Stomach (tissue), 8 donors: ENCODE measurements at regions not wholly inside any gene's neighbourhood (a gene's known extent, or its start where the extent isn't known, plus 50 kb on each side); places are given as distances from the start of the nearest gene placed in this dataset.

Source experiments
- DNase-seq, 2 donors: peaks; one replicate each; pipeline versions ENCODE4 v3.0.0 to v3.0.0-alpha.2; 2013 to 2019
- H3K27ac ChIP-seq, 5 donors: fragments of 200-600 bp in 4 of 5; sonication (generic) in 4 of 5; one replicate each; pipeline ENCODE4 v1.5.1; 2013 to 2019; ENCODE audit warnings: mild to moderate bottlenecking in 1 of 5, moderate library complexity in 1 of 5
- H3K27me3 ChIP-seq, 3 donors: fragments of 200-600 bp; sonication (generic); one replicate each; pipeline ENCODE4 v1.5.1; 2017 to 2019; ENCODE audit warnings: mixed run types in 1 of 3
- H3K36me3 ChIP-seq, 4 donors: fragments of 200-600 bp; sonication (generic); 1 replicate in 3 of 4; 2 replicates in 1 of 4; pipeline ENCODE4 v1.5.1; 2016 to 2019
- H3K4me1 ChIP-seq, 4 donors: fragments of 200-600 bp; sonication (generic); one replicate each; pipeline ENCODE4 v1.5.1; 2016 to 2019
- H3K4me3 ChIP-seq, 4 donors: fragments of 200-600 bp; sonication (generic) in 3 of 4; one replicate each; pipeline ENCODE4 v1.5.1; 2016 to 2019; ENCODE audit warnings: mild to moderate bottlenecking in 1 of 4
- H3K9me3 ChIP-seq, 4 donors: fragments of 200-600 bp; sonication (generic); one replicate each; pipeline ENCODE4 v1.5.1; 2016 to 2019
- EP300 ChIP-seq: sonication (generic); formaldehyde crosslinking; IDR thresholded peaks from one replicate; pipeline ENCODE4 v1.6.1; 2017; ENCODE audit warnings: antibody characterized with exemption
- POLR2A ChIP-seq, 4 donors: fragments of 450-650 bp; IDR thresholded peaks; one replicate each; pipeline ENCODE4 v1.6.1; 2016; ENCODE audit warnings: antibody characterized with exemption in 4 of 4, control low read depth in 2 of 4, mild to moderate bottlenecking in 1 of 4, moderate library complexity in 1 of 4
- POLR2AphosphoS5 ChIP-seq, 3 donors: sonication (generic); formaldehyde crosslinking; IDR thresholded peaks; one replicate each; pipeline ENCODE4 v1.6.1; 2016; ENCODE audit warnings: antibody characterized with exemption in 3 of 3
- WGBS, 5 donors: extraction: QIAGEN DNeasy Blood & Tissue Kit in 3 of 5; methylation state at CpG; one replicate each; pipeline versions ENCODE4 v1.1.5 to v1.1.7; 2013 to 2018; 5-methylcytosine and 5-hydroxymethylcytosine counted together
- intact Hi-C: fragments of 100-400 bp; cut with DNase I; formaldehyde crosslinking; loops from one replicate; pipeline ENCODE4 v1.15.1; 2023; ENCODE audit warnings: low total_unique reads
- TF ChIP-seq, protein P1 (sequence below), 7 experiments: fragments of 450-650 bp in 4 of 7; fragments of 200-600 bp in 3 of 7; sonication (generic) in 3 of 7; IDR thresholded peaks; one replicate each; pipeline ENCODE4 v1.5.1; 2016 to 2019; ENCODE audit warnings: antibody characterized with exemption in 7 of 7, control low read depth in 2 of 7, mild to moderate bottlenecking in 1 of 7
- donor health status: healthy with polysubstance abuse.
- donor health status: Bipolar disorder and iron deficiency.
- donor health status: healthy.

DNA sequence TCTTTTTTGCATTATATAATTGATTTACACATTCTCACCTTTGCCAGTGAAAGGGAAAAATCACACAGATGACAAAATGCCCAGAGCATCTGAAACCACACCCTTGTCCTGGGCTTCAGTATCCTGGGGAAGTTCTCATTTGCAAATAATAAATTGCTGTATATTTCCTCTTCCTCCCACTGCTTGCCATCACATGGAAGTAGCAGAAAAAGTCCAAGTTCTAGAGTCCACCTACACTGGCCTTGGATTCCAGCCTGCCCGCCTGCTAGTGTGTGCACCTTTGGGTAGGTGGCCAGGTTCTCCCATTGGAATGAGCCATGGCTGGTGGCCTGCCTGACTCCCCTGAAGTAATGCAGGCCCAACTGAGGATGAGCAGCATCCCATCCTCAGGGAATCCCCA is 149.4 kb downstream of the GADD45G start:
- no peaks in the 10 kb centered on the region for H3K27me3 ChIP-seq
- H3K4me3 ChIP-seq = no peak overlapping the region
- H3K36me3 ChIP-seq = no peaks in the 10 kb centered on the region
- H3K4me1 ChIP-seq = peaks cover 9 to 29% (median 20%) of the 10 kb centered on the region in 4 donors
- intact Hi-C loops = no loop called here
- DNase-seq = no peak
- WGBS, 5 donors = 93 to 100% (median 98%) methylated on average over 1 of the region's 1 CpG
- TF ChIP-seq EP300 (no peak), POLR2A (IDR thresholded peaks at IDR 0.05) (no peak), POLR2AphosphoS5 (IDR thresholded peaks at IDR 0.05) (no peak)
- TF ChIP-seq, protein P1, sequence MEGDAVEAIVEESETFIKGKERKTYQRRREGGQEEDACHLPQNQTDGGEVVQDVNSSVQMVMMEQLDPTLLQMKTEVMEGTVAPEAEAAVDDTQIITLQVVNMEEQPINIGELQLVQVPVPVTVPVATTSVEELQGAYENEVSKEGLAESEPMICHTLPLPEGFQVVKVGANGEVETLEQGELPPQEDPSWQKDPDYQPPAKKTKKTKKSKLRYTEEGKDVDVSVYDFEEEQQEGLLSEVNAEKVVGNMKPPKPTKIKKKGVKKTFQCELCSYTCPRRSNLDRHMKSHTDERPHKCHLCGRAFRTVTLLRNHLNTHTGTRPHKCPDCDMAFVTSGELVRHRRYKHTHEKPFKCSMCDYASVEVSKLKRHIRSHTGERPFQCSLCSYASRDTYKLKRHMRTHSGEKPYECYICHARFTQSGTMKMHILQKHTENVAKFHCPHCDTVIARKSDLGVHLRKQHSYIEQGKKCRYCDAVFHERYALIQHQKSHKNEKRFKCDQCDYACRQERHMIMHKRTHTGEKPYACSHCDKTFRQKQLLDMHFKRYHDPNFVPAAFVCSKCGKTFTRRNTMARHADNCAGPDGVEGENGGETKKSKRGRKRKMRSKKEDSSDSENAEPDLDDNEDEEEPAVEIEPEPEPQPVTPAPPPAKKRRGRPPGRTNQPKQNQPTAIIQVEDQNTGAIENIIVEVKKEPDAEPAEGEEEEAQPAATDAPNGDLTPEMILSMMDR (IDR thresholded peaks at IDR 0.05) = no peak
- no peaks in the 10 kb centered on the region for H3K9me3 ChIP-seq
- no peak overlapping the region for H3K27ac ChIP-seq

- TF ChIP-seq POLR2AphosphoS5 (IDR thresholded peaks at IDR 0.05) = peak; percentile 40 to 49 (median 42)
- no peak for TF ChIP-seq POLR2A (IDR thresholded peaks at IDR 0.05)
- TF ChIP-seq EP300 = no peak
- TF ChIP-seq, protein P1 (IDR thresholded peaks at IDR 0.05) = no peak
- Histone ChIP-seq H3K9me3 (no peaks in the 10 kb centered on the region), H3K4me3 (no peak overlapping the region), H3K27me3 (no peaks in the 10 kb centered on the region), H3K27ac (no peak overlapping the region), H3K36me3 (no peaks in the 10 kb centered on the region), H3K4me1 (peaks cover 9 to 29% (median 20%) of the 10 kb centered on the region in 4 donors)
- intact Hi-C loops = no loop called here
- peak; percentile 64 to 75 for DNase-seq
- 47 to 59% (median 51%) methylated on average over 9 of the region's 9 CpGs for WGBS, 5 donors
Measured at GRCh38 chr9:89755821-89756220, 151.0 kb downstream of the GADD45G start.

- DNase-seq = peak; percentile 59 to 88
- H3K4me1 ChIP-seq = peaks cover 9 to 29% (median 20%) of the 10 kb centered on the region in 4 donors
- peak in 2 of 3 donors; percentile 67 to 90 for TF ChIP-seq POLR2AphosphoS5 (IDR thresholded peaks at IDR 0.05)
- TF ChIP-seq, protein P1 (IDR thresholded peaks at IDR 0.05) = no peak
- no peaks in the 10 kb centered on the region for H3K9me3 ChIP-seq
- WGBS, 5 donors = 26 to 53% (median 44%) methylated on average over 5 to 8 of the region's 8 CpGs
- intact Hi-C loops = no loop called here
- no peaks in the 10 kb centered on the region for H3K36me3 ChIP-seq
- no peak overlapping the region for H3K27ac ChIP-seq
- no peaks in the 10 kb centered on the region for H3K27me3 ChIP-seq
- H3K4me3 ChIP-seq = no peak overlapping the region
Measured at GRCh38 chr9:89756891-89757537, 152.2 kb downstream of the GADD45G start.

- Histone ChIP-seq H3K36me3 (no peaks in the 10 kb centered on the region), H3K4me3 (no peak overlapping the region), H3K27ac (no peak overlapping the region), H3K27me3 (no peaks in the 10 kb centered on the region), H3K9me3 (no peaks in the 10 kb centered on the region), H3K4me1 (peaks cover 9 to 29% (median 20%) of the 10 kb centered on the region in 4 donors)
- TF ChIP-seq, protein P1 (IDR thresholded peaks at IDR 0.05) = no peak
- TF ChIP-seq POLR2AphosphoS5 (IDR thresholded peaks at IDR 0.05) (no peak), EP300 (no peak), POLR2A (IDR thresholded peaks at IDR 0.05) (no peak)
- no peak for DNase-seq
- 76 to 87% (median 84%) methylated on average over 10 to 12 of the region's 12 CpGs for WGBS, 5 donors
- intact Hi-C loops = no loop called here
Measured at GRCh38 chr9:89757776-89758528, 153.1 kb downstream of the GADD45G start.
